Stimulated activated CD8-positive, alpha-beta memory T cell treated with anti-CD3 and anti-CD28 coated beads, Interleukin-15, amount 100 ng/mL, for 48 hours (primary cell): ENCODE measurements at regions not wholly inside any gene's neighbourhood (a gene's known extent, or its start where the extent isn't known, plus 50 kb on each side); places are given as distances from the start of the nearest gene placed in this dataset.
"Not testable (repeated sequence)": the region's sequence is repeated elsewhere in the genome, so short reads cannot be mapped to it uniquely, and the experiment has no call there.

ENCODE experiments used
- DNase-seq, 2 donors: peaks; one replicate each; pipeline ENCODE4 v3.0.0-alpha.2; 2020; ENCODE audit warnings: low read depth in 2 of 2

GRCh38 chr10:36872702-36873393 lies 252.6 kb upstream of the ANKRD30A start:
- DNase-seq, result no peak

- DNase-seq, result no peak
These were observed 284.6 kb upstream of the ANKRD30A start for GRCh38 chr10:36840788-36841187.

GRCh38 chr10:36837416-36837815 lies 288.0 kb upstream of the ANKRD30A start:
- no peak for DNase-seq

- DNase-seq, result no peak
These were observed 305.6 kb upstream of the ANKRD30A start for GRCh38 chr10:36819781-36820180.

GRCh38 chr10:36817898-36818297 lies 307.5 kb upstream of the ANKRD30A start:
- no peak for DNase-seq

- DNase-seq, result no peak
These were observed 316.6 kb upstream of the ANKRD30A start for GRCh38 chr10:36808625-36809362.

GRCh38 chr10:36803229-36803628 lies 322.2 kb upstream of the ANKRD30A start:
- no peak for DNase-seq

- no peak for DNase-seq
These were observed 322.8 kb upstream of the ANKRD30A start for GRCh38 chr10:36802490-36803153.

GRCh38 chr10:36801660-36802059 lies 323.7 kb upstream of the ANKRD30A start:
- DNase-seq, result no peak

GRCh38 chr10:36794981-36795380 lies 330.4 kb upstream of the ANKRD30A start:
- DNase-seq, result no peak

GRCh38 chr10:36789974-36790373 lies 335.4 kb upstream of the ANKRD30A start:
- DNase-seq, result no peak

GRCh38 chr10:36788152-36788551 lies 337.2 kb upstream of the ANKRD30A start:
- DNase-seq, result no peak

- no peak for DNase-seq
These were observed 342.0 kb upstream of the ANKRD30A start for GRCh38 chr10:36783400-36783799.

- DNase-seq, result no peak
These were observed 343.8 kb upstream of the ANKRD30A start for GRCh38 chr10:36781570-36781969.

GRCh38 chr10:36780158-36780557 lies 345.2 kb upstream of the ANKRD30A start:
- DNase-seq, result no peak

- DNase-seq, result no peak
These were observed 346.1 kb upstream of the ANKRD30A start for GRCh38 chr10:36779238-36779846.

GRCh38 chr10:36778651-36779050 lies 346.7 kb upstream of the ANKRD30A start:
- no peak for DNase-seq

GRCh38 chr10:36773652-36774051 lies 351.7 kb upstream of the ANKRD30A start:
- DNase-seq, result no peak

GRCh38 chr10:36771725-36772124 lies 353.7 kb upstream of the ANKRD30A start:
- DNase-seq, result no peak

GRCh38 chr10:36769741-36770140 lies 355.7 kb upstream of the ANKRD30A start:
- not testable (repeated sequence) for DNase-seq

GRCh38 chr10:36766940-36767339 lies 358.5 kb upstream of the ANKRD30A start:
- DNase-seq, result no peak

- no peak for DNase-seq
These were observed 359.0 kb upstream of the ANKRD30A start for GRCh38 chr10:36766415-36766810.
